ENCODE measurements at regions not wholly inside any gene's neighbourhood (a gene's known extent, or its start where the extent isn't known, plus 50 kb on each side); places are given as distances from the start of the nearest gene placed in this dataset.
"Not testable (repeated sequence)": the region's sequence is repeated elsewhere in the genome, so short reads cannot be mapped to it uniquely, and the experiment has no call there.

- DNase-seq (ENCODE audit: low read depth in 4 of 4, low spot score in 1 of 4) = no peak
Observed at GRCh38 chr6:156231026-156231765, 546.0 kb upstream of the ARID1B start.

- DNase-seq (ENCODE audit: low read depth in 4 of 4, low spot score in 1 of 4) = no peak
Observed at GRCh38 chr6:156219973-156220372, 557.2 kb upstream of the ARID1B start.

GRCh38 chr6:156205678-156206077, 571.5 kb upstream of the ARID1B start:
- no peak for DNase-seq (ENCODE audit: low read depth in 4 of 4, low spot score in 1 of 4)

DNA sequence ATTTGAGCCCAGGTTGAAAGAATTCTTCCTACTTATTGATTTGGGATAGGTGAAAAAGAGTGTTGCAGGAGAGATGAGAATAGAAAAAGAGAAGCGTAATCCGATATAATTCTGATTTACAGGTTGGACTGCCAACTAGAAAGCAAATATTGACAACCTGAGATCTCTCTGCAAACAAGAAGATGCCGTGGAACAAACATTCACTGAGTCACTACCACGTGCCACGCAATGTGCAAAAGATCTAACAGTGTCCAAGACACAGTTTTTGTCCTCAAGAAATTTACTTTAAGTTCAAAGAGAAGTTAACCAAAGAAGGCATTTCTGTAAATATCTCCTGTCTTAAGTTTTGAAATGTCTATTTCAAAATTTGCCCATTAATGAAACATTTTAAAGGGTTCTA, 578.0 kb upstream of the ARID1B start:
- no peak for DNase-seq (ENCODE audit: low read depth in 4 of 4, low spot score in 1 of 4)

DNA sequence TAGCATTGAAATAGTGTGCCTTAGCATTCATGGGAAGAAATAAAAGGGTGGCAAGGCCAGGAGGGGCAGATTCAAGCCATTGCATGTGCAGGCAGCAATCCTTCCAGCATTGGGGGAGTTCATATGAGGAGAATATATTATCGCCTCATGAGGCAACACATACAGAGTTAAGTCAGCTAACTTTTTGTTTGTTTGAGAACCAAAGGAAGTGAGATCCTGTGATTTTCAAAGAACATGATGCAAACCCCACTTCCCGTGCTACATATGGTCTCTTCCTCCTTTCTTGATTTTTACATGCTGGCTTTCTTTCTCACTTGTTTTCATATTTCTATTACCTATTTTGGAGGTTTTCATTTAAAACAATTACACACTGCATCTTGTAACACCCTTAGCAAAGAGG, 579.7 kb upstream of the ARID1B start:
- DNase-seq (ENCODE audit: low read depth in 4 of 4, low spot score in 1 of 4) = no peak

DNA sequence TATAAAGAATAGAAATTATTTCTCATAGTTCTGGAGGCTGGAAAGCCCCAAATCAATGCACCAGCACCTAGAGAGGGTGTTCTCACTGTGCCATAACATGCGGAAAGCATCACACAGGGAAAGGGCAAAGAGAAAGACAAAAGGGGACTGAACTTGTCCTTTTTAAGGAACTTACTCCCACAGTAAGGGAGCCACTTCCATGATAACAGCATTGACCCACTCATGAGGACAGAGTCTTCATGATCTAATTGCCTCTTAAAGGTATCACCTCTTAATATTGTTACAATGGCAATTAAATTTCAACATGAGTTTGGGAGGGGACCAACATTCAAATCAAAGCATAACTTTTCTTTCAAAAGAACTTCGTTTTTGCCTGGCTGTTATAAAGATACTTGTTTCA, 582.2 kb upstream of the ARID1B start:
- no peak for DNase-seq (ENCODE audit: low read depth in 4 of 4, low spot score in 1 of 4)

GRCh38 chr6:156193381-156193780, 583.8 kb upstream of the ARID1B start:
- no peak for DNase-seq (ENCODE audit: low read depth in 4 of 4, low spot score in 1 of 4)

- DNase-seq (ENCODE audit: low read depth in 4 of 4, low spot score in 1 of 4) = no peak
Observed at GRCh38 chr6:156191895-156192294, 585.3 kb upstream of the ARID1B start.

DNA sequence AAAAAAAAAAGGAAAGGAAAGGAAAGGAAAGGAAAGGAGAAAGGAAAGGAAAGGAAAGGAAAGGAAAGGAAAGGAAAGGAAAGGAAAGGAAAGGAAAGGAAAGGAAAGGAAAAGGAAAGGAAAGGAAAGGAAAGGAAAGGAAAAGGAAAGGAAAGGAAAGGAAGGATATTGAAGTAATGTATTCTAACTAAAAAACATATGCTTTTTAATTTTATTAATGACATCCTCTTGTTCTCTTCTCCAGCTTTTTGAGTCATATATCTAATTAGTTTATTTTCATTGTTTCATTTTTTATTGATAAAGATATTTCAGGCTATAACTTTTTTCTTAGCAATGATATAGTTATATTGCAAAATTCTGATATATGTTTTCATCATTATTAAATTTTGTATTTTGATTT, 585.8 kb upstream of the ARID1B start:
- not testable (repeated sequence) for DNase-seq (ENCODE audit: low read depth in 4 of 4, low spot score in 1 of 4)

GRCh38 chr6:156190270-156190669, 586.9 kb upstream of the ARID1B start:
- DNase-seq (ENCODE audit: low read depth in 4 of 4, low spot score in 1 of 4) = no peak

DNA sequence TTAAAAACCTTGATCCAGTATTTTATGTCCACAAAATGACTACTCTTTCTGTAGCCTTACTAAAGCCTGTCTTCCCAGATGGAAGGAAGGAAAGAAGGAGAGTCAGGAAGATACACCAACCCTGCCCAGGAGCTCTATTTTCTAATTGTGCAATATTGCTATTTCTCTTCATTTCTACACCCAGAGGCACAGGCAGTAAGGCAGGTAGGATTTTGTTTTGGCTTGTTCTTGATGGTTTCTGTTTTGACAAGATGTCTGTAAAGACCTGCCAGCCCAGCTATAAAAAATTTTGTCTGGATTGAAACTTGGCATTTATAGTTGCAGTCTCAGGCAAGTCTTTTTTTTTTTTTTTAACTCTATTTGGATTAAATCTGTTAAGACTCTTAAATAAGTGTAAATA, 587.5 kb upstream of the ARID1B start:
- DNase-seq (ENCODE audit: low read depth in 4 of 4, low spot score in 1 of 4) = no peak

GRCh38 chr6:156189195-156189594, 588.0 kb upstream of the ARID1B start:
- no peak for DNase-seq (ENCODE audit: low read depth in 4 of 4, low spot score in 1 of 4)

GRCh38 chr6:156185113-156185512, 592.1 kb upstream of the ARID1B start:
- no peak for DNase-seq (ENCODE audit: low read depth in 4 of 4, low spot score in 1 of 4)

GRCh38 chr6:156183678-156184077, 593.5 kb upstream of the ARID1B start:
- no peak for DNase-seq (ENCODE audit: low read depth in 4 of 4, low spot score in 1 of 4)

DNA sequence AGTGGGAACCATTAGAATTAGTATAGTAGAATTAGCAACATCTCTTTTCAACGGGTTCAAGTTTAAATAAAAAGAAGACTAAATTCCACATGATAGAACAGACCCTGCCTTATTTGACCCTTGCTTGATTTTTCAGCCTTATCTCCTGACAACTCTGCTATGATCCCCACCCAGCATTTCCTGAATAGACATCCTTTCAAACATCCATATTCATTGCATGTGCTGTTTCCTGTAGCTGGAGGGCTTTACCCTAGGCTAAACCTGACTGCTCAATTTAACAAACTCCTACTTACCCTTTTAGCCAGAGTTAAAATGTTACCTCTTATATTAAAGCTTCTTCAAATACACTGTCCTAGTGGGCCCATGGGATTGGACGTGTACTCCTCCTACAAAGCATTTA, 594.8 kb upstream of the ARID1B start:
- DNase-seq (ENCODE audit: low read depth in 4 of 4, low spot score in 1 of 4) = no peak

DNA sequence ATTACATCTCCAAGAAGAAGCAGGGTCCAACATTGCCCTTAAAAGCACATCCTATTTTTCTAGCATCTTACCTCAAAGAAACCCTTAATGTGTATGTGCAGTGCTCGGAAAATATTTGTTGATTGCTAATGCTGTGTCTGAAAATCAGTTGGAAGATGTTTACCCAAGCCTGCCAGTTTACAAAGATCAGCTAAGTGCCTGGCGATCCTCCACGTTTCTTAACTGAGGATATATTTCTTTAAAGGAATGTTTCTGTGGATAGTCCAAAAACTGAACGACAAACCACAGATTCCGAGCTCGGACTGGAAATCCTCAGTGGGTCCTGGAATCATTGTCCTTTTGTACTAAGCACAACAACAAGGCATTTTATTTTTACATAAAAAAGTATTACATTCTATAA, 595.7 kb upstream of the ARID1B start:
- DNase-seq (ENCODE audit: low read depth in 4 of 4, low spot score in 1 of 4) = no peak

DNA sequence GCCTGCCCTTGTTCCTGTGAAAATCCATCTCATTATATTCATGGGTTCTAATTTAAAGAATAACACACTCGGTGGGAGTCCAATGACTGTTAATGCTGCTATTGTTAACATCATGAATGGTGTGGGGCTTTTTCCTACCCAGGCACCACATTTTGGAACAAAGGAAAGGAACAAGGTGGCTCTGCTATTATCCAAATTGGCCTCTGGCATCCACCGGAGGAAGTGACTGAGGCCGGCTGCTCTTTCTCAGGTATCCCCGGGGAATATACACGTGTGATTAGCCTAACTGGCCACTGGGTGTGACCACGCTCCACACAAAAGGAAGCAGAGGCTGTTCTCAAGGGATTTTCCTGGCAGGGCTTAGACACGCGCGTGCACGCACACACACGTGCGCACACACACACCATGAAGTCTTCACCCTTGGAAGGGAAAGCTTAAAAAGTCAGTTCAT, 601.2 kb upstream of the ARID1B start:
- DNase-seq (ENCODE audit: low read depth in 4 of 4, low spot score in 1 of 4) = no peak

DNA sequence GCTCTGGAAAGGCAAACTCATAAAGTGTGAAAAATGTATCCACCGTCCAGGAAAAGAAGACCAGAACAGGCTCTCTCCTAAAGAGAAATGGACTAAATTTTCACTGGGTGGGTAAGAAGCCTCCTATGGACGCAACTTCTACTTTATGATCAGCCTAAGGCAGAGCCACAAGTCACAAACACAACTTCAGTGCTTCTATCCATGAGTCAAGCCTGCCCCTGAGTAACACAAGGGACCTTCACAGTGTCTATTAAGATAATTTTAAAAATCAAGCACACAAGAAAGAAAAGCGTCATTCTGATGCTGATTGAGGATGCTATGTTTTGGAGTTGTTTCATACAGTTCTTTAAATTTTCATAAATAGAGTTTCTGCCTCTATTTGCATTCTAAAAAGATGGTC, 601.7 kb upstream of the ARID1B start:
- DNase-seq (ENCODE audit: low read depth in 4 of 4, low spot score in 1 of 4) = no peak

DNA sequence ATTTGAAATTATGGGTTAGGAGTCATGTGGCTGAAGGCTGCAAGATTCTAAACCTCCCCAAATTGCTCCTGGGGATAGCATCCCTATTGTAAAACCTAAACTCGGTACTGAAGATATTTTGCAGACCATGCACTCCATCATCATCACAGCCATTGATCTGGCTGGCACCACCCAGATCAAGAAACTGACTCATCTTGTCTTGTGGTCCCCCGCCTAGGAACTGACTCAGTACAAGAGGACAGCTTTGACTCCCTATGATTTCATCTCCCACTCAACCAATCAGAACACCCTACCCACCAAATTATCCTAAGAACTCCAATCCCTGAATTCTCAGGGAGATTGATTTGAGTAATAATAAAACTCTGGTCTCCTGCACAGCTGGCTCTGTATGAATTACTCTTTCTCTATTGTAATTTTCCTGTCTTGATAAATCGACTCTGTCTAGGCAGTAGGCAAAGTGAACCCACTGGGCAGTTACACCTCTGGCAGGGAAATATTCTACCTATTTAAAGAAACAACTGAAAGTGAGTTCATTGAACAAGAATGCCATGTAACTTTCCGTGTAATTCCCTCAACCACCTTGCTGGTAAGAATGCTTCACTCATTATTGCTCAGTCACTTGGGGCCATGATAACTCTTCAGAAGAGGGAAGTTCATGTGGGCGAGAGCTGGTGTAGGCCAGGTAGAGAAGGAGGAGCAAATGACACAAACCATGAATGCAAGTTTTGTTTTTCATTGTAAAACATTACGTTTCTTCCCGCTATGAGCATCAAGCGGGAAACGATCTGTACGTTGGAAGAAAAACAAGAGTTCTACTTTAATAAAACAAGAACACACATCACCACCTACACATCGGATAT, 602.9 kb upstream of the ARID1B start:
- peak in 2 of 4 experiments; percentile 7 to 34 for DNase-seq (ENCODE audit: low read depth in 4 of 4, low spot score in 1 of 4)

GRCh38 chr6:156169371-156169770, 607.8 kb upstream of the ARID1B start:
- no peak for DNase-seq (ENCODE audit: low read depth in 4 of 4, low spot score in 1 of 4)

GRCh38 chr6:156167625-156168071, 609.5 kb upstream of the ARID1B start:
- no peak for DNase-seq (ENCODE audit: low read depth in 4 of 4, low spot score in 1 of 4)

DNA sequence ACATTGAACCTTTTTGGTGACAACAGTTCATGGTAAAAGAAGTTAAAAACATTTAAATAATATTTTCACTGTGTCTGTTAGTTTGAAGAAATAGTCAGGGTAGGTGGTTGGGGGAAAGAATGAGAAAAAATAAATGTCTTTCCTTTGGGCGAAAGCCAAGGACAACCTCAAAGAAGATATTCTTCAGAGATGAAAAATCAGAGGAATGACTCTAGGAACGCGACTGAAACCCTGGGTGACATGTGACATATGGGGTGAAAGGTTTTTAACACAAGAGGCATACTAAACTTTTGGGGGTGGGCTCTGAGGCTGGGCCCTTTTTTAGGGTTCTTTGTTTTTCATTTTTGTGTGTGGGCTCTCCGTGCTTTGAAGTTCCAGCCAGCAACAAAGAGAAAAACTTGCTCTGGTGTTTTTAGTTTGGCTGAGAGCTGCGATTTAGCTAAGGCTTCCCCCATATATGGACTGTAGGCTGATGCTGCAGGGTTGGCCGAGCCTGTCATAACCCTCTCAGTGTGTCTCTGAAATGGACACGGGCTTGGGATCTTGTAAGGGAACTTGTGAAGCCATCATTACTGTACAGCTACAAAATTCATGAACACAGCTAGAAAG, 610.1 kb upstream of the ARID1B start:
- no peak for DNase-seq (ENCODE audit: low read depth in 4 of 4, low spot score in 1 of 4)
